Osteoblast (primary cell): ENCODE measurements at regions not wholly inside any gene's neighbourhood (a gene's known extent, or its start where the extent isn't known, plus 50 kb on each side); places are given as distances from the start of the nearest gene placed in this dataset.
A peak's percentile ranks its signal among the peaks of the same experiment; 100 is the strongest.

Experiments used
- DNase-seq: peaks from one replicate; pipeline ENCODE4 v3.0.0; 2011; ENCODE audit warnings: low spot score, mixed read lengths; ENCODE audit not compliant: insufficient read length; ENCODE audit errors: missing footprints
- H2AFZ ChIP-seq: 2 replicates; pipeline ENCODE4 v1.6.0; 2011; ENCODE audit warnings: mild to moderate bottlenecking, low read length
- H3K27ac ChIP-seq: 2 replicates; pipeline ENCODE4 v1.5.1; 2011; ENCODE audit warnings: mild to moderate bottlenecking, low read depth, low read length, moderate library complexity
- H3K27me3 ChIP-seq: 2 replicates; pipeline ENCODE4 v1.6.0; 2012; ENCODE audit warnings: mild to moderate bottlenecking, control low read depth, inconsistent platforms, low read length, moderate library complexity; ENCODE audit not compliant: insufficient read depth
- H3K36me3 ChIP-seq: 2 replicates; pipeline ENCODE4 v1.5.1; 2011; ENCODE audit warnings: mild to moderate bottlenecking, low read length, control low read depth, moderate library complexity; ENCODE audit not compliant: insufficient read depth
- H3K4me1 ChIP-seq: 2 replicates; pipeline ENCODE4 v1.5.1; 2011; ENCODE audit warnings: mild to moderate bottlenecking, low read length, control low read depth, moderate library complexity; ENCODE audit not compliant: insufficient read depth
- H3K4me2 ChIP-seq: 2 replicates; pipeline ENCODE4 v1.6.0; 2011; ENCODE audit warnings: mild to moderate bottlenecking, low read length; ENCODE audit not compliant: insufficient read depth
- H3K4me3 ChIP-seq: fragments of 200-600 bp; sonication (generic); 3 replicates; pipeline ENCODE4 v1.5.1; 2012; ENCODE audit warnings: mild to moderate bottlenecking, low read length, inconsistent platforms; ENCODE audit not compliant: insufficient read depth
- H3K79me2 ChIP-seq: 2 replicates; pipeline ENCODE4 v1.6.0; 2012; ENCODE audit warnings: mild to moderate bottlenecking, low read length, control low read depth, inconsistent platforms; ENCODE audit not compliant: insufficient read depth
- H3K9me3 ChIP-seq: 2 replicates; pipeline ENCODE4 v1.5.1; 2011; ENCODE audit warnings: low read depth, low read length, control low read depth
- H4K20me1 ChIP-seq: 2 replicates; pipeline ENCODE4 v1.6.0; 2012; ENCODE audit warnings: mild to moderate bottlenecking, low read length, control low read depth; ENCODE audit not compliant: insufficient read depth
- CTCF ChIP-seq: IDR thresholded peaks from 2 replicates; pipeline ENCODE4 v1.5.1; 2011; ENCODE audit warnings: mild to moderate bottlenecking, low read depth, low read length, moderate library complexity; ENCODE audit errors: extremely low read depth

- Histone ChIP-seq H3K27ac (no peak overlapping the region), H2AFZ (peak overlapping the region; percentile 83), H3K9me3 (no peaks in the 10 kb centered on the region), H3K79me2 (no peaks in the 10 kb centered on the region), H3K4me3 (no peak overlapping the region), H3K4me2 (no peak overlapping the region), H3K27me3 (peaks cover 17% of the 10 kb centered on the region), H4K20me1 (no peaks in the 10 kb centered on the region), H3K4me1 (peaks cover 28% of the 10 kb centered on the region), H3K36me3 (no peaks in the 10 kb centered on the region)
- TF ChIP-seq CTCF: no peak
- no peak for DNase-seq
Observed at GRCh38 chr6:2534406-2535042, 216.2 kb downstream of the MYLK4 start.

DNA sequence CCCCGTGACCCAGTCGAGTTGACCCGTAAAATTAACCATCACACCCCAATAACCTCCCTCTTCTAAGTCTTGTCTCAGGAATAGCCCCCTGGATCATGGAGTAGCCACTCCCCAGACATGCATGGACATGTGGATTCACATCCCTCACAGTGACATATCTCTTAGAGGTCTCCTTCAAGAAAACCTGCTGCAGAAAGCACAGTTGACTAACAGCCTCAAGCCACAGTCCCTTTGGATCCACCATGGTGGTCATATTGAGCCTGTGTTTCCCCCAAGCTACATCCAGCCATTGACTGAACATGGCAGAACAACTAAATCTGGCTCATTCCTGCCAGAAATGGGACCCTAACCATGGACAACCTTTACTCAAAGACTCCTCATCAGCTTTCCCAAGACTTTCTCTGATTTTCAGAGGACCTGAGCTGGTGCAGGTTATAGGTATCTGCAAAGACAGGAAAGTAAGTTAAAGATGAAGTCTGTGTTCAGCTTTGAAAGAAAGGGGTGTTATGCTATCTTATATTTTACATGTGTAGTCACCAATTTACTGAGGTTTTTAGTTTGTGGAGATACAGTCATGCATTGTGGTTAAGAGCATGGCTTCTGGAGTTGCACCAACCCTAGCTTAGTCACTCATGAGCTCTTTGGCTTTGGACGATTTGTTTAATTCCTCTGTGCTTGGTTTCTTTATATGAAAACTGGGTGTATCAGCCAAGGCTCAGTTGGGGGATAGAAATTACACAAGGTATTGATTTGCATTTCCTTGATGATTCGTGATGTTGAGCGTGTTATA is 219.1 kb downstream of the MYLK4 start:
- Histone ChIP-seq H3K36me3 (no peaks in the 10 kb centered on the region), H3K4me1 (peaks cover 28% of the 10 kb centered on the region), H3K27ac (no peak overlapping the region), H2AFZ (no peak overlapping the region), H3K79me2 (no peaks in the 10 kb centered on the region), H4K20me1 (no peaks in the 10 kb centered on the region), H3K27me3 (peaks cover 2% of the 10 kb centered on the region), H3K9me3 (no peaks in the 10 kb centered on the region), H3K4me2 (peak overlapping the region; percentile 71), H3K4me3 (peak overlapping the region; percentile 26)
- DNase-seq: peak; percentile 73
- no peak for TF ChIP-seq CTCF

DNA sequence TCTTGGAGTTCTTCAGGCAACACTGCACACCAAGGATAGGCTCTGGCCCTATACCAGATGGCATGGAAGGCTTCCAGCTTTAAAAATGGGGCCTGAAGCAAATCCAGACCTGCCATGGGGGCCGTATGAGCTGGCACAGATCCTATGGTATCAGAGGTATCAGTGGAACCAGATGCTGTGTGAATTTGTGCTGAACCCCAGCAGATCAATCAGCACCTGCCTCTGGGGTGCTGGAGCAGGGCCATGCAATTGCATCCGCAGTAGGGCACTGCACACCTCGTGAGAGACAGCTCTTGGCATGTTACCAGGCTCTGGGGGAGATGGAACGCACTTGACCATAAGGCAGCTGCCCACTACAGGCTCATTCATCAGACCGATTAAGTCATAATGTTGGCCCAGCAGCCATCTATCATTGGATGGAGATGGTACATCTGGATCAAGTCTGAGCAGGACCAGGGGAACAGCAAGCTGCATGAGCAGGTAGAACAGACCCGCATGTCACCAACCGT is 221.5 kb downstream of the MYLK4 start:
- no peak for TF ChIP-seq CTCF
- Histone ChIP-seq H3K9me3 (peaks cover under 1% of the 10 kb centered on the region), H3K4me1 (peaks cover 17% of the 10 kb centered on the region), H2AFZ (no peak overlapping the region), H3K4me3 (no peak overlapping the region), H4K20me1 (no peaks in the 10 kb centered on the region), H3K79me2 (no peaks in the 10 kb centered on the region), H3K27ac (no peak overlapping the region), H3K36me3 (no peaks in the 10 kb centered on the region), H3K4me2 (no peak overlapping the region), H3K27me3 (no peaks in the 10 kb centered on the region)
- DNase-seq: peak; percentile 25

- peaks cover 17% of the 10 kb centered on the region for H3K4me1 ChIP-seq
- H2AFZ ChIP-seq: no peak overlapping the region
- no peaks in the 10 kb centered on the region for H3K27me3 ChIP-seq
- H3K79me2 ChIP-seq: no peaks in the 10 kb centered on the region
- no peaks in the 10 kb centered on the region for H3K36me3 ChIP-seq
- no peak for DNase-seq
- no peak overlapping the region for H3K27ac ChIP-seq
- no peak overlapping the region for H3K4me2 ChIP-seq
- H3K9me3 ChIP-seq: peaks cover 3% of the 10 kb centered on the region
- H3K4me3 ChIP-seq: no peak overlapping the region
- no peak for TF ChIP-seq CTCF
- H4K20me1 ChIP-seq: no peaks in the 10 kb centered on the region
Observed at GRCh38 chr6:2528156-2528555, 222.6 kb downstream of the MYLK4 start.
